ENCODE measurements at regions not wholly inside any gene's neighbourhood (a gene's known extent, or its start where the extent isn't known, plus 50 kb on each side); places are given as distances from the start of the nearest gene placed in this dataset.

DNA sequence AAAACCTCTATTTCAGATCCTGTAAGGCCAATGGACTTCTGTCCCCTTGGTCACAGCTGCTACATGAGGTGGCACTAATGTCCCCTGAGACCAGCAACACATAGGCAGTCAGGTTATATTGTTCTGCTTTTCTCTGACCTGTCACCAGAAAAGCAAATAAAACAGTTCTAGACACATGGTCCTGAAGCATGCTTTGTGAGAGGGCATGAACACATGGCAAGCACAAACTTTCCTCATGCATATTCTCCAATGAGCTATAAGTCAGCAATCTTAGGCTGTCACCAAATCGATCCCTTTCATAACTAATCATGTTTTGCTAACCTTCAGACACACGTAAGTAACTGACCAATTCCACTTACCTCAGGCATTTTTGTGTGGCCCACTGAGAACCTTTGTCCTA, 225.4 kb upstream of the ZC3H12C start:
- Mint-ChIP-seq H3K9me3 (no peaks in the 10 kb centered on the region), H3K27me3 (ENCODE audit: low read depth) (no peaks in the 10 kb centered on the region), H3K4me3 (no peak overlapping the region), H3K4me1 (ENCODE audit: low read depth) (no peaks in the 10 kb centered on the region), H3K36me3 (ENCODE audit: insufficient read depth) (no peaks in the 10 kb centered on the region)
- ATAC-seq: no peak
- DNase-seq: no peak

- Mint-ChIP-seq H3K27me3 (ENCODE audit: low read depth) (no peaks in the 10 kb centered on the region), H3K4me1 (ENCODE audit: low read depth) (no peaks in the 10 kb centered on the region), H3K36me3 (ENCODE audit: insufficient read depth) (no peaks in the 10 kb centered on the region), H3K9me3 (no peaks in the 10 kb centered on the region), H3K4me3 (no peak overlapping the region)
- DNase-seq (no peak), ATAC-seq (no peak)
Measured at GRCh38 chr11:109869536-109869935, 223.7 kb upstream of the ZC3H12C start.

GRCh38 chr11:109870297-109870696, 222.9 kb upstream of the ZC3H12C start:
- DNase-seq (no peak), ATAC-seq (no peak)
- Mint-ChIP-seq H3K9me3 (no peaks in the 10 kb centered on the region), H3K36me3 (ENCODE audit: insufficient read depth) (no peaks in the 10 kb centered on the region), H3K4me1 (ENCODE audit: low read depth) (no peaks in the 10 kb centered on the region), H3K27me3 (ENCODE audit: low read depth) (no peaks in the 10 kb centered on the region), H3K4me3 (no peak overlapping the region)

GRCh38 chr11:109877043-109877442, 216.1 kb upstream of the ZC3H12C start:
- Mint-ChIP-seq H3K27me3 (ENCODE audit: low read depth) (peaks cover 1% of the 10 kb centered on the region), H3K4me3 (no peak overlapping the region), H3K9me3 (peaks cover 2% of the 10 kb centered on the region), H3K36me3 (ENCODE audit: insufficient read depth) (no peaks in the 10 kb centered on the region), H3K4me1 (ENCODE audit: low read depth) (no peaks in the 10 kb centered on the region)
- no peak for ATAC-seq
- no peak for DNase-seq

DNA sequence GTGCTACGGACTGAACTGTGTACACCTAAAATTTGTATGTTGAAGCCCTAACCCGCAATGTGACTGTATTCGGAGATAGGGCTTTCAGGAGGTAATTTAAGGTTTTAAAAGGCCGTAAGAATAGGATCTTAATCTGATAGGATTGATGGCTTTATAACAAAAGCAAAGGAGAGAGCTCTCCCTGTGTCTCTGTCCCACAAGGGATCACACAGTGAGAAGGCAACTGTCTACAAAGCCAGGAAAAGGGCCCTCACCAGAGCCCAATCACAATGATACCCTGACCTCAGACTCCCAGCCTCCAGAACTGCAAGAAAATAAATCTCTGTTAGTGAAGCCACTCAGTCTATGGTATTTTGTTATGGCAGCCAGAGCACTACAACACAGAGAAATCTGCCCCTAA, 208.7 kb upstream of the ZC3H12C start:
- Mint-ChIP-seq H3K4me1 (ENCODE audit: low read depth) (no peaks in the 10 kb centered on the region), H3K27me3 (ENCODE audit: low read depth) (peaks cover 2% of the 10 kb centered on the region), H3K9me3 (peaks cover 10% of the 10 kb centered on the region), H3K36me3 (ENCODE audit: insufficient read depth) (no peaks in the 10 kb centered on the region), H3K4me3 (no peak overlapping the region)
- DNase-seq (no peak), ATAC-seq (no peak)

DNA sequence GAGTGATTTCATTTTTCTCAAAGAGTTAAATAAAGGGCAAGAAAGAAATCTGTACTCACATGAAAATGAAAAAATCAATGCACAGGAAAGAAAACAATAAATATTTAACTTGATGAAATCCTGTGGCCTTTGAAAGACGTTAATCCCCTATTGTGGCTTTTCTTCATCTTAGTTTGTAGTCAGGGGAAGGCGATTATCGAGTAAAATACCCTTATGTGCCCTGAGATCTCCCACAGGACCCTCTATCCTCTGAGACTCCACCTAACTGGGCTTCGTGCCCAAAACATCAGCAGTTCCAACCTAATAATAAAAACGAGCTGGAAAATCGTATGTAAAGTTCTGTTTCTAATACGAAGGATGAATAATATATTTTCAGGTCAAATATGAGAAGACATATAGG, 208.2 kb upstream of the ZC3H12C start:
- no peaks in the 10 kb centered on the region for H3K4me1 Mint-ChIP-seq (ENCODE audit: low read depth)
- peaks cover 10% of the 10 kb centered on the region for H3K9me3 Mint-ChIP-seq
- no peak overlapping the region for H3K4me3 Mint-ChIP-seq
- ATAC-seq: no peak
- DNase-seq: no peak
- H3K27me3 Mint-ChIP-seq (ENCODE audit: low read depth): peaks cover 2% of the 10 kb centered on the region
- H3K36me3 Mint-ChIP-seq (ENCODE audit: insufficient read depth): no peaks in the 10 kb centered on the region

- DNase-seq (no peak), ATAC-seq (no peak)
- H3K4me3 Mint-ChIP-seq: no peak overlapping the region
- no peaks in the 10 kb centered on the region for H3K36me3 Mint-ChIP-seq (ENCODE audit: insufficient read depth)
- H3K27me3 Mint-ChIP-seq (ENCODE audit: low read depth): peaks cover 3% of the 10 kb centered on the region
- no peaks in the 10 kb centered on the region for H3K4me1 Mint-ChIP-seq (ENCODE audit: low read depth)
- H3K9me3 Mint-ChIP-seq: peaks cover 3% of the 10 kb centered on the region
Measured at GRCh38 chr11:109892321-109892794, 200.8 kb upstream of the ZC3H12C start.

DNA sequence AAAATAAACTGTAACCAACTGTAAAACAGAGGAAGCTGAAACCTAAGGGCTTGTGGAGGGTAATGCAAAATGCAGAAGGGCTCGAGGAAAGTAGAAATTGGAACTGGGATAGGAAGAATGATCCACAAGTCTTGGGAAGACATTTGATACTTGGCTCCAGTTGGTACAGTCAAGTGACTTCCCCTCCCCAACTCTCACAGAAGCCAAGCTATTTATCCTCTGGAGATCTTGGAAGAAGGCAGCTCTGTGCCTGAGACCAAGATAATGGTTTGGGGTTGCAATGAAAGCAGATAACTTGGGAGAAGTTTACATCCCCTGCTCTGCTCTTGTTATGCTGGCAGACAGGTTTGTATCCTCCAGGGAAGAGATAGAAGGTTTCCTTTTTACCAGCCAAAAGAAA, 198.9 kb upstream of the ZC3H12C start:
- Mint-ChIP-seq H3K4me1 (ENCODE audit: low read depth) (no peaks in the 10 kb centered on the region), H3K4me3 (no peak overlapping the region), H3K9me3 (peaks cover 5% of the 10 kb centered on the region), H3K27me3 (ENCODE audit: low read depth) (peaks cover 3% of the 10 kb centered on the region), H3K36me3 (ENCODE audit: insufficient read depth) (no peaks in the 10 kb centered on the region)
- ATAC-seq (no peak), DNase-seq (no peak)

- no peak for DNase-seq
- Mint-ChIP-seq H3K4me1 (ENCODE audit: low read depth) (no peaks in the 10 kb centered on the region), H3K9me3 (peaks cover 20% of the 10 kb centered on the region), H3K36me3 (ENCODE audit: insufficient read depth) (no peaks in the 10 kb centered on the region), H3K27me3 (ENCODE audit: low read depth) (peaks cover 1% of the 10 kb centered on the region), H3K4me3 (no peak overlapping the region)
- no peak for ATAC-seq
Measured at GRCh38 chr11:109898592-109898991, 194.6 kb upstream of the ZC3H12C start.

GRCh38 chr11:109902764-109903433, 190.3 kb upstream of the ZC3H12C start:
- Mint-ChIP-seq H3K27me3 (ENCODE audit: low read depth) (no peaks in the 10 kb centered on the region), H3K36me3 (ENCODE audit: insufficient read depth) (no peaks in the 10 kb centered on the region), H3K9me3 (peaks cover 20% of the 10 kb centered on the region), H3K4me1 (ENCODE audit: low read depth) (no peaks in the 10 kb centered on the region), H3K4me3 (no peak overlapping the region)
- ATAC-seq: no peak
- DNase-seq: no peak

DNA sequence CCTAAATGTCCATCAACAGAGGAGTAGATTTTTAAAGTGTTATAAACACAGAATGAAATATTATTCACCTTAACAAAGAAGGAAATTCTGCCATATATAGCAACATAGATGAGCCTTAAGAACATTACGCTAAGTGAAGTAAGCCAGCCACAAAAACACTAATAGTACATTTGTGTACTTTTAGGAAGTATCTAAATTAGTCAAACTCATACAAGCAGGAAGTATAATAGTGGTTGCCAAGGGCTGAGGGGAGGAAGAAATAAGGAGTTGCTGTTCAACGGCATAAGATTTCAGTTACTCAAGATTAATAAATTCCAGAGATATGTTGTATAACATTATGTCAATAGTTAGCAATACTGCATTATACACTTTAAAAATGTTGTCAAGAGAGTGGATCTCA, 181.7 kb upstream of the ZC3H12C start:
- Mint-ChIP-seq H3K4me3 (no peak overlapping the region), H3K4me1 (ENCODE audit: low read depth) (no peaks in the 10 kb centered on the region), H3K27me3 (ENCODE audit: low read depth) (no peaks in the 10 kb centered on the region), H3K9me3 (peaks cover 3% of the 10 kb centered on the region), H3K36me3 (ENCODE audit: insufficient read depth) (no peaks in the 10 kb centered on the region)
- no peak for DNase-seq
- no peak for ATAC-seq

DNA sequence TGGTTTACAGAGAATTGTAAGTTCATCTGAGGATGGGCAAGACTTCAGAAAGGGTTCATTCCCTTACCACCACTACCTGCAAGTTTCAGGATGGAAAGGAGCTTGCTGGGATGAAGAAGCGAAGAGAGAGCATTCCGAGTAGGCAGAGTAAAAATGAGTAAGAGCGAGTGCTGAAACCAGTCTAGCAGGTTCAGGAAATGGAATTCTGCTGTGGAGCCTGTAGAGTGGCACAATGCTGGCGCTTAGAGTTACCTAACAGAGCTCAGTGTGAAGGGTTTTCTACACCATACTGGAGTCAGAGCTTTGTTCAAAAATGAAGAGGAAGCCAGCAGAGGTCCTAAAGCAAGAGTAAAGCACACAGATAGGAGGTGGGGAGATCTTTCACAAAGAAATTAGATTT, 179.2 kb upstream of the ZC3H12C start:
- no peak overlapping the region for H3K4me3 Mint-ChIP-seq
- peaks cover 6% of the 10 kb centered on the region for H3K9me3 Mint-ChIP-seq
- H3K36me3 Mint-ChIP-seq (ENCODE audit: insufficient read depth): no peaks in the 10 kb centered on the region
- DNase-seq: no peak
- no peak for ATAC-seq
- no peaks in the 10 kb centered on the region for H3K27me3 Mint-ChIP-seq (ENCODE audit: low read depth)
- no peaks in the 10 kb centered on the region for H3K4me1 Mint-ChIP-seq (ENCODE audit: low read depth)

DNA sequence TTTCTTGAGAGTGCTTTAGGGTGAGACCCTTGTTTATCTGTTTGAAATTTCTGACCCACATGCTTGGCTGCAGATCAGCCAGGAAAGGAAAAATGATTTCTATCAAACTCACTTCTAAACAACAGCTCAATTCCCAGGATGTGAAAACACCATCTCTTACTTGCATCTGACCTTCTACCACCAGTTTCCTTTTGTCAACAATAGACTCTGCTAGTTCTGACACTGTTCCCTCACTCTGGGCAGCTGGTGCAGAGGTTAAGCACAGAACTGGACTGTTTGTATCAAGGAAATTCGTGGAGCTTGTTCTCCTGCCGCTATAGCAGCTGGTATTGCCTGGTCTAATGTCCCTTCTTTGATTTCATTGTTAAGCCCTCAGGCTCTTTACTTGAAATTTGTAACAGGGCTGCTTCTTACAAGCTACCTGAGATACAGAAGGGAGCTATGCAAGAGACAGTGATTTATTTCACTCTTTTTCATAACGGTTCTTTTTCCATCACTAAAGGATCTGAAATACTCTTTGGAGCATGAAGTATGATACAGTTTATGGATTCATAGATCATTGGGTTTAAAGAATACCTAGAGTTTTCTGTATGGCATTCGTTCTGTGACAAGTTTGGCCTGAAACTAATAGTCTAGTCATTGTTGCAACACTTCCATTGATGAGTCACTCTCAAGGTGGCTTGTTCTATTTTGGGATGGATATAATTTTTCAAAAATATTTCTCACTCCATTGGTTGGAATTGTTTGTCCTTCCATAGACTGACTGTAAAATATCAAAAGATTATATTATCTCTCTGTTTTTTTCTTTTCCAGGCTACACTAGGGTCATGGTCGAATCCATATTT, 178.2 kb upstream of the ZC3H12C start:
- Mint-ChIP-seq H3K27me3 (ENCODE audit: low read depth) (no peaks in the 10 kb centered on the region), H3K9me3 (peaks cover 10% of the 10 kb centered on the region), H3K4me1 (ENCODE audit: low read depth) (no peaks in the 10 kb centered on the region), H3K4me3 (no peak overlapping the region), H3K36me3 (ENCODE audit: insufficient read depth) (no peaks in the 10 kb centered on the region)
- DNase-seq (no peak), ATAC-seq (no peak)

GRCh38 chr11:109926941-109927340, 166.3 kb upstream of the ZC3H12C start:
- H3K27me3 Mint-ChIP-seq (ENCODE audit: low read depth): peaks cover 3% of the 10 kb centered on the region
- H3K4me3 Mint-ChIP-seq: no peak overlapping the region
- peaks cover 3% of the 10 kb centered on the region for H3K9me3 Mint-ChIP-seq
- H3K4me1 Mint-ChIP-seq (ENCODE audit: low read depth): no peaks in the 10 kb centered on the region
- H3K36me3 Mint-ChIP-seq (ENCODE audit: insufficient read depth): no peaks in the 10 kb centered on the region
- ATAC-seq (no peak), DNase-seq (no peak)

GRCh38 chr11:109929308-109929707, 163.9 kb upstream of the ZC3H12C start:
- Mint-ChIP-seq H3K36me3 (ENCODE audit: insufficient read depth) (no peaks in the 10 kb centered on the region), H3K9me3 (peaks cover 3% of the 10 kb centered on the region), H3K4me3 (no peak overlapping the region), H3K27me3 (ENCODE audit: low read depth) (no peaks in the 10 kb centered on the region), H3K4me1 (ENCODE audit: low read depth) (no peaks in the 10 kb centered on the region)
- no peak for ATAC-seq
- no peak for DNase-seq
